MM.1S (cell line): ENCODE measurements at regions not wholly inside any gene's neighbourhood (a gene's known extent, or its start where the extent isn't known, plus 50 kb on each side); places are given as distances from the start of the nearest gene placed in this dataset.

ENCODE experiments used
- CTCF ChIP-seq: fragments of 300-600 bp; sonication (generic); IDR thresholded peaks from 2 replicates; pipeline ENCODE4 v1.5.1; 2016; ENCODE audit warnings: antibody characterized with exemption, low read length, mixed read lengths
- EZH2phosphoT487 ChIP-seq: fragments of 300-600 bp; sonication (generic); IDR thresholded peaks from 2 replicates; pipeline ENCODE4 v1.6.1; 2018; ENCODE audit warnings: antibody characterized with exemption, low read length

DNA sequence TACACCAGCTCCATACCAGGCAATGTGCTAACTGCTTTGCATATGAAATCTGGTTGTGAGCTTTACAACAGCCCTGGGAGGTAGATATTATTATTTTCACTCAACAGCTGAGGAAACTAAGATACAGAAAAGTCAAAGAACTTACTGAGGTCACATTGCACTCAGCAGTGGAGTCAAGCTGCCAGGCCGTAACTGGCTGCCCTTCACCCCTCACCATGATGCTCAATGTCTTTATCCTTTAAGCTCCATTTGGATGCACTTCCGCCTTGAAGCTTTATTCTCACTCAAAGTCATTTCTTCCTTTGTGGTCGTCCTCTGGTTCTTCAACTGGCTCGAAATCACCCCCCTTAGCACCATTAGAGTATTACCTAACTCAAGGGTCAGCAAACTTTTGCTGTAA lies 81.7 kb upstream of the RALGPS2 start:
- TF ChIP-seq CTCF (no peak), EZH2phosphoT487 (no peak)
